Coronary artery (tissue), 2 donors: ENCODE measurements at regions not wholly inside any gene's neighbourhood (a gene's known extent, or its start where the extent isn't known, plus 50 kb on each side); places are given as distances from the start of the nearest gene placed in this dataset.

ENCODE experiments used
- DNase-seq: peaks from one replicate; pipeline ENCODE4 v3.0.0-alpha.2; 2017; ENCODE audit warnings: low spot score
- H3K27ac ChIP-seq, 2 donors: fragments of 200-600 bp; sonication (generic); one replicate each; pipeline ENCODE4 v1.5.1; 2016 to 2019
- H3K4me3 ChIP-seq: fragments of 200-600 bp; sonication (generic); 2 replicates; pipeline ENCODE4 v1.5.1; 2016; ENCODE audit warnings: mild to moderate bottlenecking, moderate library complexity
- TF ChIP-seq, protein P1 (sequence below): fragments of 200-600 bp; sonication (generic); IDR thresholded peaks from one replicate; pipeline ENCODE4 v1.5.1; 2019; ENCODE audit warnings: antibody characterized with exemption

DNA sequence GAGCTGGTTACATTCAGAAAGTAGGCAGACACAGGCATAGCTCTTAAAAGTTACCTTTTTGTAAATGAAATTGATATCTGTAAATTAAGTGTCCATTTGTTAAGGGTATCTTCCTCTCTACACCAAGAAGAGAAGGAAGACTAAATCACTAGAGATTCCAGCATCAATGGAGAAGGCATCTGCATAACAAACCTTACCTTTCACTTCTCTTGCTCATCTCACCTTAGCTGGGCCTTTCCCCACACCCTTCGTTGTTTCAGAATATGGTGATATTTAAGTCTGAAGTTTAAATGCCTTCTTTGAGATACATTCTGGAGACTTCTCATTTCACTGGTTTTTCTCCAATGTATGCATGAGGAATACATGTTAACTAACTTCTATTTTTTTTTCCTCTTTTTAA lies 54.5 kb upstream of the TGFBR2 start:
- Histone ChIP-seq H3K27ac (no peak overlapping the region), H3K4me3 (no peak overlapping the region)
- TF ChIP-seq, protein P1, sequence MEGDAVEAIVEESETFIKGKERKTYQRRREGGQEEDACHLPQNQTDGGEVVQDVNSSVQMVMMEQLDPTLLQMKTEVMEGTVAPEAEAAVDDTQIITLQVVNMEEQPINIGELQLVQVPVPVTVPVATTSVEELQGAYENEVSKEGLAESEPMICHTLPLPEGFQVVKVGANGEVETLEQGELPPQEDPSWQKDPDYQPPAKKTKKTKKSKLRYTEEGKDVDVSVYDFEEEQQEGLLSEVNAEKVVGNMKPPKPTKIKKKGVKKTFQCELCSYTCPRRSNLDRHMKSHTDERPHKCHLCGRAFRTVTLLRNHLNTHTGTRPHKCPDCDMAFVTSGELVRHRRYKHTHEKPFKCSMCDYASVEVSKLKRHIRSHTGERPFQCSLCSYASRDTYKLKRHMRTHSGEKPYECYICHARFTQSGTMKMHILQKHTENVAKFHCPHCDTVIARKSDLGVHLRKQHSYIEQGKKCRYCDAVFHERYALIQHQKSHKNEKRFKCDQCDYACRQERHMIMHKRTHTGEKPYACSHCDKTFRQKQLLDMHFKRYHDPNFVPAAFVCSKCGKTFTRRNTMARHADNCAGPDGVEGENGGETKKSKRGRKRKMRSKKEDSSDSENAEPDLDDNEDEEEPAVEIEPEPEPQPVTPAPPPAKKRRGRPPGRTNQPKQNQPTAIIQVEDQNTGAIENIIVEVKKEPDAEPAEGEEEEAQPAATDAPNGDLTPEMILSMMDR = no peak
- no peak for DNase-seq

DNA sequence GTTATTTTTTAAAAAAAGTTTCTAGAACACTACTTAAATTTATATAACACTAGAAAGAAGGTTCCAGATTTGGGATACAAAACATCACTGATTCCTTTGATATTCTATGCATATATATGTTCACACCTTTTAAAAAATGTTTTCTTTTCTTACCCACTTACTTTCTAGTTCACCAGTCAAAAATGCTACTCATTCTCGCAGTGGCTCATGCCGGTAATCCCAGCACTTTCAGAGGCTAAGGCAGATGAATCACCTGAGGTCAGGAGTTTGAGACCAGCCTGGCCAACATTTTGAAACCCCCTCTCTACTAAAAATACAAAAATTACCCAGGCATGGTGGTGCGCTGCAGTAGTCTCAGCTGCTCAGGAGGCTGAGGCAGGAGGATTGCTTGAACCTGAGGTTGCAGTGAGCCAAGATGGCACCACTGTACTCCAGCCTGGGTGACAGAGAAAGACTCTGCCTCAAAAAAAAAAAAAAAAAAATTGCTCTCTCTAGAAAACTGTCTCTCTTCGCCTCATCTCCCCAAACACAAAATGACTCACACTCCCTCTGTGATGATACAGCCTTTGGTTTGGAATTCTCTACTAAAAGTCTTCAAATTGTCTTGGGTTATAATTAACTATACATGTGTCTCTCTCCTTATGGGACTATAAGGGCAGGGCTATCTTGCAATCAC lies 52.6 kb upstream of the TGFBR2 start:
- DNase-seq = no peak
- TF ChIP-seq, protein P1 = no peak

DNA sequence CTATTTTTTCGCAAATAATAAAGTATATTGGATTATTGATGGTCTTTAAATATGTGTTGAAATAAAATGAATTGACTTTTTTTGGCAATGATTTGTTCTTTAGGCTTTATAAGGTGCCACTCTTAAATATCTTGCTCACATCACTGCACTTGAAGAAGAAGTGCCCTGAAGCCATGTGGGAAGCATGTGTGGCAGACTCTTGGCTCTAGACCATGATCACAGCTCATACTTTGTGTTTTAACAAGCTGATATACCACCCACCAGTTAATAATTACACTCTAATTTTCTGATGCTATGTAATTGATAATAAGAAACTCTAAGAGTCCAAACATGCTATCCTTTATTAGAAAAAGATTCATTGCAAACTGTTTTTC lies 52.1 kb upstream of the TGFBR2 start:
- TF ChIP-seq, protein P1 = no peak
- Histone ChIP-seq H3K27ac (no peak overlapping the region), H3K4me3 (no peak overlapping the region)
- DNase-seq = no peak

More for the DNA sequence above, 52.6 kb upstream of the TGFBR2 start:
- Histone ChIP-seq H3K27ac (no peak overlapping the region), H3K4me3 (no peak overlapping the region)

DNA sequence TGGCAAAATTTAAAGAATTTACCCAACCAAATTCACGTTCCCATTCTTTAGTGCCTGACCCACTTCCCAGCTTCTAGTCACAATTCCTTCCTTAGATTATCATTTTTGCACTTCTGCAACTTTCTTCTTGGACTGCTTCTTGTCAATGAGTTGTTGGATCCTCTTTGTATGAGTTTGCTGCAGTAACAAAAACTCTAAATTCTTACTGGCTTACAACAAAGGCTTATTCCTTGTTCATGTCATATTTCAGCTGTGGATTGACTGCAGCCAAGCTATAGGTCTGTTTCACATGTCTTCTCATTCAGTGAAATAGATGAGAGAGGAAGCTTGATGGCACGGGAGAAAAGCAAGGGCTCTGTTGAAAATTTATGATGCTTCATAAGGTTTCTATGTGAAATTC lies 50.4 kb upstream of the TGFBR2 start:
- Histone ChIP-seq H3K27ac (no peak overlapping the region), H3K4me3 (no peak overlapping the region)
- TF ChIP-seq, protein P1 = no peak
- no peak for DNase-seq
